Liver (tissue), 3 donors: ENCODE measurements at regions not wholly inside any gene's neighbourhood (a gene's known extent, or its start where the extent isn't known, plus 50 kb on each side); places are given as distances from the start of the nearest gene placed in this dataset.

Experiments used
- ATF3 ChIP-seq: IDR thresholded peaks from 2 replicates; pipeline ENCODE4 v1.6.1; 2016; ENCODE audit warnings: antibody characterized with exemption
- CTCF ChIP-seq: fragments of 150-350 bp; IDR thresholded peaks from 2 replicates; pipeline ENCODE4 v1.5.1; 2017; ENCODE audit warnings: improper control_type of control experiment, low read depth, low read length; ENCODE audit not compliant: missing input control
- FOXA1 ChIP-seq: IDR thresholded peaks from 2 replicates; pipeline ENCODE4 v1.6.1; 2016; ENCODE audit warnings: antibody characterized with exemption
- GABPA ChIP-seq, 2 donors: IDR thresholded peaks in 1 of 2; conservative IDR thresholded peaks in 1 of 2; 2 replicates each; pipeline ENCODE4 v1.6.1; 2016; ENCODE audit warnings: antibody characterized with exemption in 2 of 2, mild to moderate bottlenecking in 1 of 2, moderate library complexity in 1 of 2
- RAD21 ChIP-seq, 2 donors: IDR thresholded peaks; 2 replicates each; pipeline ENCODE4 v1.6.1; 2016; ENCODE audit warnings: antibody characterized with exemption in 2 of 2, mild to moderate bottlenecking in 2 of 2
- TAF1 ChIP-seq: conservative IDR thresholded peaks from 2 replicates; pipeline ENCODE4 v1.6.1; 2016; ENCODE audit warnings: antibody characterized with exemption, mild to moderate bottlenecking
- YY1 ChIP-seq: IDR thresholded peaks from 2 replicates; pipeline ENCODE4 v1.6.1; 2016; ENCODE audit warnings: antibody characterized with exemption, mild to moderate bottlenecking
- donor health status: healthy.
- donor health status: healthy.

GRCh38 chr1:24266998-24267397 is 52.2 kb upstream of the GRHL3 start:
- TF ChIP-seq CTCF, result no peak
- no peak for TF ChIP-seq RAD21 (IDR thresholded peaks at IDR 0.05)
- TF ChIP-seq TAF1, result no peak
- TF ChIP-seq YY1, result no peak
- no peak for TF ChIP-seq FOXA1
- TF ChIP-seq ATF3, result no peak
- TF ChIP-seq GABPA (IDR thresholded peaks at IDR 0.05 in 1 of 2, conservative IDR thresholded peaks at IDR 0.05 in 1 of 2), result no peak
